ENCODE measurements at regions not wholly inside any gene's neighbourhood (a gene's known extent, or its start where the extent isn't known, plus 50 kb on each side); places are given as distances from the start of the nearest gene placed in this dataset.

- ChIA-PET CTCF (no interaction called here), POLR2A (ENCODE audit: unreplicated experiment) (no interaction called here)
- DNase-seq (peak; percentile 55), ATAC-seq (peak; percentile 69)
- Histone ChIP-seq H3F3A (ENCODE audit: low read length, unreplicated experiment) (no peaks in the 10 kb centered on the region), H3K4me3 (ENCODE audit: low read length) (no peak overlapping the region), H3K27me3 (ENCODE audit: low read length) (no peaks in the 10 kb centered on the region), H3K9me3 (ENCODE audit: low read length) (no peaks in the 10 kb centered on the region), H3K27ac (ENCODE audit: low read length) (peak overlapping the region; percentile 76), H3K9me2 (replicated peaks; ENCODE audit: low read length) (no peaks in the 10 kb centered on the region), H4K20me1 (ENCODE audit: low read length) (no peaks in the 10 kb centered on the region), H3K4me1 (ENCODE audit: insufficient read depth, low read length) (peaks cover 15% of the 10 kb centered on the region), H3K4me2 (ENCODE audit: low read length) (peak overlapping the region; percentile 45), H3K36me3 (ENCODE audit: low read depth, low read length) (no peaks in the 10 kb centered on the region), H3K79me2 (ENCODE audit: low read length) (no peaks in the 10 kb centered on the region), H2AFZ (ENCODE audit: low read length) (no peak overlapping the region), H3K9ac (ENCODE audit: low read length) (peak overlapping the region; percentile 66)
- TF ChIP-seq EZH2 (IDR thresholded peaks at IDR 0.05; ENCODE audit: low read length, unreplicated experiment) = no peak
- intact Hi-C loops (cut with micrococcal nuclease) = no loop called here
- no TSS peak for BruUV-seq (replicated peaks)
These were observed 76.8 kb upstream of the PCSK1 start for GRCh38 chr5:96509721-96510350.

GRCh38 chr5:96516631-96517071 is 83.6 kb upstream of the PCSK1 start:
- H2AFZ ChIP-seq (ENCODE audit: low read length) = no peak overlapping the region
- no peak overlapping the region for H3K4me3 ChIP-seq (ENCODE audit: low read length)
- H3K36me3 ChIP-seq (ENCODE audit: low read depth, low read length) = no peaks in the 10 kb centered on the region
- no peaks in the 10 kb centered on the region for H3K4me1 ChIP-seq (ENCODE audit: insufficient read depth, low read length)
- ATAC-seq (no peak), DNase-seq (no peak)
- no TSS peak for BruUV-seq (replicated peaks)
- CTCF ChIA-PET = interaction anchor here (0.6 kb wide), 1 partner anchor 203 kb away, joined by 3 read pairs; no protein-coding TSS in a partner anchor
- H3K9ac ChIP-seq (ENCODE audit: low read length) = no peak overlapping the region
- no peak overlapping the region for H3K4me2 ChIP-seq (ENCODE audit: low read length)
- no peaks in the 10 kb centered on the region for H3F3A ChIP-seq (ENCODE audit: low read length, unreplicated experiment)
- no peak for TF ChIP-seq EZH2 (IDR thresholded peaks at IDR 0.05; ENCODE audit: low read length, unreplicated experiment)
- TF ChIP-seq CTCF (conservative IDR thresholded peaks at IDR 0.05; ENCODE audit: low read depth, low read length) = no peak
- TF ChIP-seq EZH2phosphoT487 (IDR thresholded peaks at IDR 0.05; ENCODE audit: borderline replicate concordance, low read length) = no peak
- no peaks in the 10 kb centered on the region for H3K79me2 ChIP-seq (ENCODE audit: low read length)
- intact Hi-C loops (cut with micrococcal nuclease) = no loop called here
- H3K9me2 ChIP-seq (replicated peaks; ENCODE audit: low read length) = no peaks in the 10 kb centered on the region
- POLR2A ChIA-PET (ENCODE audit: unreplicated experiment) = no interaction called here
- H3K9me3 ChIP-seq (ENCODE audit: low read length) = no peaks in the 10 kb centered on the region
- no peaks in the 10 kb centered on the region for H4K20me1 ChIP-seq (ENCODE audit: low read length)
- no peak overlapping the region for H3K27ac ChIP-seq (ENCODE audit: low read length)
- no peaks in the 10 kb centered on the region for H3K27me3 ChIP-seq (ENCODE audit: low read length)

GRCh38 chr5:96517295-96517694 is 84.2 kb upstream of the PCSK1 start:
- Histone ChIP-seq H3K9me3 (ENCODE audit: low read length) (no peaks in the 10 kb centered on the region), H3K4me3 (ENCODE audit: low read length) (no peak overlapping the region), H3K9ac (ENCODE audit: low read length) (no peak overlapping the region), H4K20me1 (ENCODE audit: low read length) (no peaks in the 10 kb centered on the region), H3K27ac (ENCODE audit: low read length) (no peak overlapping the region), H3K9me2 (replicated peaks; ENCODE audit: low read length) (no peaks in the 10 kb centered on the region), H3K36me3 (ENCODE audit: low read depth, low read length) (no peaks in the 10 kb centered on the region), H3K27me3 (ENCODE audit: low read length) (no peaks in the 10 kb centered on the region), H3K79me2 (ENCODE audit: low read length) (no peaks in the 10 kb centered on the region), H3K4me2 (ENCODE audit: low read length) (no peak overlapping the region), H2AFZ (ENCODE audit: low read length) (no peak overlapping the region), H3K4me1 (ENCODE audit: insufficient read depth, low read length) (no peaks in the 10 kb centered on the region), H3F3A (ENCODE audit: low read length, unreplicated experiment) (no peaks in the 10 kb centered on the region)
- BruUV-seq (replicated peaks) = no TSS peak
- ATAC-seq = no peak
- DNase-seq = no peak
- CTCF ChIA-PET = interaction anchor here (0.6 kb wide), 1 partner anchor 203 kb away, joined by 3 read pairs; no protein-coding TSS in a partner anchor
- intact Hi-C loops (cut with micrococcal nuclease) = no loop called here
- no peak for TF ChIP-seq CTCF (conservative IDR thresholded peaks at IDR 0.05; ENCODE audit: low read depth, low read length)
- TF ChIP-seq EZH2phosphoT487 (IDR thresholded peaks at IDR 0.05; ENCODE audit: borderline replicate concordance, low read length) = no peak
- no peak for TF ChIP-seq EZH2 (IDR thresholded peaks at IDR 0.05; ENCODE audit: low read length, unreplicated experiment)
- POLR2A ChIA-PET (ENCODE audit: unreplicated experiment) = no interaction called here
